Sigmoid colon (tissue), 4 donors: ENCODE measurements at regions not wholly inside any gene's neighbourhood (a gene's known extent, or its start where the extent isn't known, plus 50 kb on each side); places are given as distances from the start of the nearest gene placed in this dataset.

Source experiments
- EP300 ChIP-seq, 4 donors: sonication (generic); formaldehyde crosslinking; IDR thresholded peaks; one replicate each; pipeline ENCODE4 v1.6.1; 2017; ENCODE audit warnings: antibody characterized with exemption in 4 of 4
- TF ChIP-seq, protein P1 (sequence below), 4 experiments: fragments of 450-650 bp in 3 of 4; fragments of 200-600 bp in 1 of 4; IDR thresholded peaks; one replicate each; pipeline ENCODE4 v1.5.1; 2016 to 2019; ENCODE audit warnings: antibody characterized with exemption in 4 of 4, mild to moderate bottlenecking in 3 of 4, moderate library complexity in 2 of 4

DNA sequence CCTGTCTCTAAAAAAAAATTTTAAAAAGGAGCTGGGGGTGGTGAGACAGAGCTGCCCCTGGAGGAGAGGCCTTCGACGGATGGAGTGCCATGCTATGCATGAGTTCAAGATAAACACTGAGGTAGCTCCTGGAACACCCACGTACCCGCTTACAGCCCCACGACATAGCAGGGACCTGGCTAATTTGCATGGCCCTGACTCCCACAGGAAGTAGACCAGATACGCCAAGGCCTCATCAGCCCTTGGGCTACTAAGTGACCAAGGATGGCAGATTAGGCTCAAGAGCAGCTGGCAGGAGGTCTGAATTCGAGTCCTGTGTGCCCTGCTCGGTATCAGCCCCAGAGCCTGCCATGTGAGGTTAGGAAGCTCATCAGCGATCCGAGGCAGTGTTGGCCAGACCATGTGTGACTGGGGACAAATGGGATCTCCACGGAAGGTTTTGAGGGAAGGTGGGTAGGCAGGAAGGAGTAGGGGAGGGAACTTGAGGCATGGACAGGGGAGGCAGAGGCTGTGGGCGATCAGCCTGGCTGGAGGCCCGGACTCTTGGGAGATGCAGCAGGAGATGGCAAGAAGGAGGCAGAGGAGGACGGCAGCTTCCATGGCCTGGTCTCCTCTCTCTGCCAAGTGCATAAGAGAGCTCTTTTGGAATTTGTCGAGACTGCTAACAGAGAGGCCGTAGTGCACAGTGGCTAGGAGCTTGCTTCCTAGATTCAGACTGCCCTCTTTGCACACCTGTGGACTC, 218.3 kb downstream of the GLI2 start:
- TF ChIP-seq, protein P1, sequence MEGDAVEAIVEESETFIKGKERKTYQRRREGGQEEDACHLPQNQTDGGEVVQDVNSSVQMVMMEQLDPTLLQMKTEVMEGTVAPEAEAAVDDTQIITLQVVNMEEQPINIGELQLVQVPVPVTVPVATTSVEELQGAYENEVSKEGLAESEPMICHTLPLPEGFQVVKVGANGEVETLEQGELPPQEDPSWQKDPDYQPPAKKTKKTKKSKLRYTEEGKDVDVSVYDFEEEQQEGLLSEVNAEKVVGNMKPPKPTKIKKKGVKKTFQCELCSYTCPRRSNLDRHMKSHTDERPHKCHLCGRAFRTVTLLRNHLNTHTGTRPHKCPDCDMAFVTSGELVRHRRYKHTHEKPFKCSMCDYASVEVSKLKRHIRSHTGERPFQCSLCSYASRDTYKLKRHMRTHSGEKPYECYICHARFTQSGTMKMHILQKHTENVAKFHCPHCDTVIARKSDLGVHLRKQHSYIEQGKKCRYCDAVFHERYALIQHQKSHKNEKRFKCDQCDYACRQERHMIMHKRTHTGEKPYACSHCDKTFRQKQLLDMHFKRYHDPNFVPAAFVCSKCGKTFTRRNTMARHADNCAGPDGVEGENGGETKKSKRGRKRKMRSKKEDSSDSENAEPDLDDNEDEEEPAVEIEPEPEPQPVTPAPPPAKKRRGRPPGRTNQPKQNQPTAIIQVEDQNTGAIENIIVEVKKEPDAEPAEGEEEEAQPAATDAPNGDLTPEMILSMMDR (IDR thresholded peaks at IDR 0.05) = no peak
- no peak for TF ChIP-seq EP300 (IDR thresholded peaks at IDR 0.05)
